ENCODE measurements at regions not wholly inside any gene's neighbourhood (a gene's known extent, or its start where the extent isn't known, plus 50 kb on each side); places are given as distances from the start of the nearest gene placed in this dataset.

DNA sequence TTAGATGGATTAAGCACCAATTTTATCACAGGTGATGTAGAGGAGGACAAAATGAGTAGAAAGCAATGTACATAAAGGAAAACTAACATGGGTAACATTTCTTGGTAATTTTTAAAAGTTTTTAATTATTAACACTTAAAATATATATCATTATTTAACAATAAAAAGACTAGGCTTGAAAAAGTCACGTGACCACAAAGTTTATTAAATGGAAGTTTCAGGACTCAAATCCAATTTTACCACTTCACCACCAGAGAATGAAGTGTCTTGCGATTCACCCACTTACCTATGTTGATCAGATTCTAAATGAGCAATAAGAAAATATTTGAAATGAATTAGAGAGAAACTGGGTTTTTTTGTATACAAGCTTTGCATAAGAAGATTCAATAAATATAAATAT, 721.3 kb downstream of the GBE1 start:
- no peak for TF ChIP-seq CTCF (IDR thresholded peaks at IDR 0.05)
- TF ChIP-seq POLR2A (IDR thresholded peaks at IDR 0.05) = no peak
